Upper lobe of left lung (tissue), 6 donors: ENCODE measurements at regions not wholly inside any gene's neighbourhood (a gene's known extent, or its start where the extent isn't known, plus 50 kb on each side); places are given as distances from the start of the nearest gene placed in this dataset.

Experiments used
- ATAC-seq, 2 donors: fragments of 200-7000 bp; cut with Tn5 transposase; one replicate each; pipeline ENCODE4 v1.9.1; 2022; ENCODE audit warnings: mild to moderate bottlenecking in 2 of 2, moderate library complexity in 2 of 2; ENCODE audit not compliant: low FRiP score in 2 of 2
- DNase-seq, 2 donors: peaks; one replicate each; pipeline ENCODE4 v3.0.0-alpha.2; 2019 to 2020
- H3K27ac ChIP-seq, 4 donors: fragments of 200-600 bp; sonication (generic); one replicate each; pipeline ENCODE4 v1.5.1; 2016 to 2019
- H3K27me3 ChIP-seq, 4 donors: fragments of 200-600 bp; sonication (generic); one replicate each; pipeline ENCODE4 v1.5.1; 2017 to 2019
- H3K36me3 ChIP-seq, 4 donors: fragments of 200-600 bp; sonication (generic); one replicate each; pipeline ENCODE4 v1.5.1; 2016 to 2019
- H3K4me1 ChIP-seq, 4 donors: fragments of 200-600 bp; sonication (generic); one replicate each; pipeline ENCODE4 v1.5.1; 2018 to 2019
- H3K4me3 ChIP-seq, 4 donors: fragments of 200-600 bp; sonication (generic); one replicate each; pipeline ENCODE4 v1.5.1; 2017 to 2019; ENCODE audit warnings: mild to moderate bottlenecking in 2 of 4, moderate library complexity in 1 of 4
- H3K9me3 ChIP-seq, 4 donors: fragments of 200-600 bp; sonication (generic); one replicate each; pipeline ENCODE4 v1.5.1; 2018 to 2019
- CTCF ChIP-seq, 6 experiments: fragments of 450-650 bp in 4 of 6; fragments of 200-600 bp in 2 of 6; sonication (generic) in 2 of 6; IDR thresholded peaks; one replicate each; pipeline ENCODE4 v1.5.1; 2016 to 2019; ENCODE audit warnings: antibody characterized with exemption in 6 of 6
- EP300 ChIP-seq, 4 donors: sonication (generic); formaldehyde crosslinking; IDR thresholded peaks; one replicate each; pipeline ENCODE4 v1.5.1; 2017; ENCODE audit warnings: antibody characterized with exemption in 4 of 4, control low read depth in 2 of 4
- POLR2A ChIP-seq, 4 donors: fragments of 450-650 bp; IDR thresholded peaks; one replicate each; pipeline ENCODE4 v1.5.1; 2016 to 2017; ENCODE audit warnings: antibody characterized with exemption in 4 of 4, mild to moderate bottlenecking in 2 of 4
- POLR2AphosphoS5 ChIP-seq, 2 donors: sonication (generic); formaldehyde crosslinking; IDR thresholded peaks; one replicate each; pipeline ENCODE4 v1.5.1; 2017; ENCODE audit warnings: antibody characterized with exemption in 2 of 2
- WGBS, 2 donors: methylation state at CpG; one replicate each; pipeline ENCODE4 v1.1.5; 2017 to 2018; 5-methylcytosine and 5-hydroxymethylcytosine counted together
- donor health status: DM: no; HTN: no; CAD: no; lungs with moderate emphysema.
- donor health status: DM: no; HTN: yes; CAD: no; lungs with severe emphysema.

DNA sequence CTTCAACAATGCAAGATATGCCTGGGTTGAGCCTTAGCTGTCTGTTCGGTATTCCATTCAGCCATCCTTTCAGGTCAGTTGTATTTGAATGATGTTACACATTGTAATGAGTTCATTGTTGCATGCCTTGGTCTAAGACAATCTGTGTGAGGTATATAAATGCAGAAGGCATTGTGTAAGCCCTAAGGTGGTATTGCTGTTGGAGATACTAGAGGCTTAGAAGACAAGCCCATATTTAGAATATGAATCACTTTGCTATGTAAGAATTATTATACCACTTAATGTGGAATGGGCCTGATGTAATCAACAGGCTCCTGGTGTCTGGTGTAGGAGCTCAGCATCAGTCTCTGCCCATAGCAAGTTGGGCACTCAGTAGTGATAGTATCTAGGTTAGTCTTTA, 473.4 kb upstream of the GNPDA2 start:
- Histone ChIP-seq H3K4me3 (no peak overlapping the region), H3K27ac (no peak overlapping the region), H3K36me3 (no peaks in the 10 kb centered on the region), H3K9me3 (no peaks in the 10 kb centered on the region), H3K4me1 (no peaks in the 10 kb centered on the region), H3K27me3 (no peaks in the 10 kb centered on the region)
- TF ChIP-seq POLR2AphosphoS5 (IDR thresholded peaks at IDR 0.05) (no peak), CTCF (IDR thresholded peaks at IDR 0.05) (no peak), EP300 (IDR thresholded peaks at IDR 0.05) (no peak), POLR2A (IDR thresholded peaks at IDR 0.05) (no peak)
- 92 to 100% methylated on average over 1 of the region's 1 CpG for WGBS, 2 donors
- no peak for DNase-seq
- no peak for ATAC-seq

DNA sequence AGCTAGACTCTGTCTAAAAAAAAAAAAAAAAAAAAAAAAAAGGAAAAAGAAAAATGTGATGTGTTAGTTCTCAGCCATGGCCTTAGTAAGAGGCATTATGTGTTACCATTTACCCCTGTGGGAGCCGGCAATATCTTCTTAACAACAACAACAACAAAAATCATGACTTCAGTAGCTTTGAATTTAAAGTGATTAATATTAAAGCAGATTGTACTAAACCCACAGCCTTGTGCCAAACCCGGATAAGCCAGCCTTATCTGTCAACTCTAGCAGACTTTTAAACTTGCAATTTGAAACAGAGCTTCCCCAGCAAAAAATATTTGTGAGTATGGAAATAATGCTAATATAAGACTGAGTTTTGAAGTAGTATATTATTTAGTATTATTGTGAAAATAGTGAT, 462.1 kb upstream of the GNPDA2 start:
- ATAC-seq (no peak), DNase-seq (no peak)
- Histone ChIP-seq H3K4me3 (no peak overlapping the region), H3K9me3 (no peaks in the 10 kb centered on the region), H3K36me3 (no peaks in the 10 kb centered on the region), H3K27ac (no peak overlapping the region), H3K27me3 (no peaks in the 10 kb centered on the region), H3K4me1 (no peaks in the 10 kb centered on the region)
- WGBS, 2 donors = 75 to 90% methylated on average over 2 of the region's 2 CpGs
- TF ChIP-seq POLR2AphosphoS5 (IDR thresholded peaks at IDR 0.05) (no peak), CTCF (IDR thresholded peaks at IDR 0.05) (no peak)

- Histone ChIP-seq H3K9me3 (no peaks in the 10 kb centered on the region), H3K27ac (no peak overlapping the region), H3K27me3 (no peaks in the 10 kb centered on the region), H3K4me1 (no peaks in the 10 kb centered on the region), H3K36me3 (no peaks in the 10 kb centered on the region), H3K4me3 (no peak overlapping the region)
- TF ChIP-seq POLR2AphosphoS5 (IDR thresholded peaks at IDR 0.05) = no peak
- TF ChIP-seq POLR2A (IDR thresholded peaks at IDR 0.05) = no peak
- TF ChIP-seq CTCF (IDR thresholded peaks at IDR 0.05) = no peak
- TF ChIP-seq EP300 (IDR thresholded peaks at IDR 0.05) = no peak
- DNase-seq = no peak
- no peak for ATAC-seq
- 85 to 87% methylated on average over 4 of the region's 4 CpGs for WGBS, 2 donors
These were observed 459.9 kb upstream of the GNPDA2 start for GRCh38 chr4:45186249-45186648.

DNA sequence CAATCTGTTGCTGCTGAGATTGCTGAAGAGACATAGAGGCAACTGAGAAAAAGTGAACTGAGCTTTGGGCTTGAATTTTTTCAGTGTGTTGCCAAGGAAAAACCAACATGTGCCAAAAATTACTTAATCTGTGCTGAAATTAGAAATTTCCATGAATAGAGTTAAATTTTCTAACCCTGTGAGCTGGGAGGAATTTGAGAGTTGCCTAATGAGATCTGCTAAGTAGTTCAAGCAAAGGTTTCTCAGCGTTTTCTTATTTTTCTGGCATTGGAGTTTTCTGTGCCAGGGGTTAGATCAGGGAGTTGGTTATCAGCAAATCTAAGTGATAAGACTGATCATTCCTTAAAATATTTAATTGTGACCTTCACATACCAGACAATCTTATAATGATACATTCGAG, 457.5 kb upstream of the GNPDA2 start:
- ATAC-seq (no peak), DNase-seq (no peak)
- no peak overlapping the region for H3K4me3 ChIP-seq
- WGBS, 2 donors = 52 to 54% methylated on average over 2 of the region's 2 CpGs
- no peaks in the 10 kb centered on the region for H3K4me1 ChIP-seq
- no peaks in the 10 kb centered on the region for H3K36me3 ChIP-seq
- no peak overlapping the region for H3K27ac ChIP-seq
- TF ChIP-seq CTCF (IDR thresholded peaks at IDR 0.05) (no peak), POLR2A (IDR thresholded peaks at IDR 0.05) (no peak), EP300 (IDR thresholded peaks at IDR 0.05) (no peak), POLR2AphosphoS5 (IDR thresholded peaks at IDR 0.05) (no peak)
- H3K27me3 ChIP-seq = no peaks in the 10 kb centered on the region
- no peaks in the 10 kb centered on the region for H3K9me3 ChIP-seq

- no peaks in the 10 kb centered on the region for H3K36me3 ChIP-seq
- TF ChIP-seq POLR2AphosphoS5 (IDR thresholded peaks at IDR 0.05) (no peak), CTCF (IDR thresholded peaks at IDR 0.05) (no peak), POLR2A (IDR thresholded peaks at IDR 0.05) (no peak), EP300 (IDR thresholded peaks at IDR 0.05) (no peak)
- no peaks in the 10 kb centered on the region for H3K4me1 ChIP-seq
- DNase-seq (peak in 1 of 2 donors; percentile 17), ATAC-seq (peak in 1 of 2 donors; percentile 11)
- no peaks in the 10 kb centered on the region for H3K9me3 ChIP-seq
- H3K27ac ChIP-seq = no peak overlapping the region
- 87 to 88% methylated on average over 3 to 6 of the region's 6 CpGs for WGBS, 2 donors
- H3K27me3 ChIP-seq = no peaks in the 10 kb centered on the region
- H3K4me3 ChIP-seq = no peak overlapping the region
These were observed 446.3 kb upstream of the GNPDA2 start for GRCh38 chr4:45172636-45173035.
